CD14-positive monocyte (primary cell): ENCODE measurements at regions not wholly inside any gene's neighbourhood (a gene's known extent, or its start where the extent isn't known, plus 50 kb on each side); places are given as distances from the start of the nearest gene placed in this dataset.

Experiments
- DNase-seq, 3 donors: peaks; one replicate each; pipeline ENCODE4 v3.0.0-alpha.2; 2011 to 2022
- H2AFZ ChIP-seq: 2 replicates; pipeline ENCODE4 v1.6.0; 2012; ENCODE audit warnings: mild to moderate bottlenecking, low read depth, low read length, inconsistent platforms; ENCODE audit not compliant: insufficient read depth, poor library complexity, severe bottlenecking
- H3K27ac ChIP-seq, 2 donors: 1 replicate in 1 of 2; 2 replicates in 1 of 2; pipeline ENCODE4 v1.5.1; 2012 to 2013; ENCODE audit warnings: low read length in 2 of 2, control low read depth in 1 of 2, inconsistent platforms in 1 of 2, low read depth in 1 of 2, mild to moderate bottlenecking in 1 of 2
- H3K27me3 ChIP-seq, 2 donors: one replicate each; pipeline versions ENCODE4 v1.6.0 to v1.6.1; 2011 to 2013; ENCODE audit warnings: low read length in 2 of 2; ENCODE audit not compliant: control insufficient read depth in 2 of 2, insufficient read depth in 2 of 2
- H3K36me3 ChIP-seq, 2 donors: replicated peaks in 1 of 2; 1 replicate in 1 of 2; 2 replicates in 1 of 2; pipeline versions ENCODE4 v1.5.1 to v1.6.1; 2012 to 2013; ENCODE audit warnings: low read length in 2 of 2, control low read depth in 1 of 2, inconsistent platforms in 1 of 2, mild to moderate bottlenecking in 1 of 2; ENCODE audit not compliant: insufficient read depth in 2 of 2, control insufficient read depth in 1 of 2
- H3K4me1 ChIP-seq, 2 donors: 1 replicate in 1 of 2; 2 replicates in 1 of 2; pipeline versions ENCODE4 v1.5.1 to v1.6.1; 2012 to 2013; ENCODE audit warnings: low read length in 2 of 2, control low read depth in 1 of 2, inconsistent platforms in 1 of 2, mild to moderate bottlenecking in 1 of 2, moderate library complexity in 1 of 2; ENCODE audit not compliant: insufficient read depth in 2 of 2, control insufficient read depth in 1 of 2
- H3K4me2 ChIP-seq: replicated peaks from 2 replicates; pipeline ENCODE3; 2012; ENCODE audit warnings: low read length, moderate library complexity, mild to moderate bottlenecking; ENCODE audit not compliant: poor library complexity, severe bottlenecking; ENCODE audit errors: extremely low read depth
- H3K4me3 ChIP-seq, 3 experiments: fragments of 200-600 bp in 1 of 3; sonication (generic) in 1 of 3; replicated peaks in 1 of 3; 1 replicate in 2 of 3; 2 replicates in 1 of 3; pipeline ENCODE4 v1.5.1; 2011 to 2013; ENCODE audit warnings: low read length in 3 of 3, mild to moderate bottlenecking in 3 of 3, control low read depth in 2 of 3, low read depth in 2 of 3, inconsistent platforms in 1 of 3, moderate library complexity in 1 of 3
- H3K79me2 ChIP-seq: 2 replicates; pipeline ENCODE4 v1.6.0; 2012; ENCODE audit warnings: mild to moderate bottlenecking, control low read depth, inconsistent platforms, low read length, moderate library complexity; ENCODE audit not compliant: insufficient read depth
- H3K9ac ChIP-seq: 2 replicates; pipeline ENCODE4 v1.6.0; 2017; ENCODE audit warnings: low read length, mild to moderate bottlenecking; ENCODE audit not compliant: insufficient read depth, poor library complexity, severe bottlenecking
- H3K9me3 ChIP-seq, 2 donors: replicated peaks in 1 of 2; 1 replicate in 1 of 2; 2 replicates in 1 of 2; pipeline versions ENCODE4 v1.5.1 to v1.6.1; 2012 to 2013; ENCODE audit warnings: low read length in 2 of 2, control low read depth in 1 of 2; ENCODE audit not compliant: control insufficient read depth in 1 of 2, insufficient read depth in 1 of 2
- H4K20me1 ChIP-seq: 2 replicates; pipeline ENCODE4 v1.6.0; 2012; ENCODE audit warnings: mild to moderate bottlenecking, low read length, control low read depth, moderate library complexity; ENCODE audit not compliant: insufficient read depth
- H3K27ac Mint-ChIP-seq, 7 donors: one replicate each; pipeline ENCODE4 v1.8.0; 2020; ENCODE audit warnings: mild to moderate bottlenecking in 7 of 7, mixed read lengths in 7 of 7, moderate library complexity in 6 of 7, inconsistent platforms in 2 of 7
- H3K27me3 Mint-ChIP-seq, 3 donors: one replicate each; pipeline ENCODE4 v1.8.0; 2021 to 2022; ENCODE audit warnings: low read depth in 3 of 3, mild to moderate bottlenecking in 3 of 3, mixed read lengths in 3 of 3, moderate library complexity in 3 of 3, inconsistent platforms in 1 of 3
- H3K36me3 Mint-ChIP-seq, 2 donors: one replicate each; pipeline ENCODE4 v1.8.0; 2020; ENCODE audit warnings: mixed read lengths in 2 of 2, inconsistent platforms in 1 of 2, mild to moderate bottlenecking in 1 of 2
- H3K4me1 Mint-ChIP-seq: one replicate; pipeline ENCODE4 v1.8.0; 2020; ENCODE audit warnings: mild to moderate bottlenecking, mixed read lengths
- H3K4me3 Mint-ChIP-seq, 2 donors: one replicate each; pipeline ENCODE4 v1.8.0; 2020; ENCODE audit warnings: mild to moderate bottlenecking in 2 of 2, mixed read lengths in 2 of 2, moderate library complexity in 1 of 2
- H3K9me3 Mint-ChIP-seq, 7 donors: one replicate each; pipeline ENCODE4 v1.8.0; 2020 to 2022; ENCODE audit warnings: mixed read lengths in 7 of 7, mild to moderate bottlenecking in 6 of 7, moderate library complexity in 6 of 7, inconsistent platforms in 2 of 7
- CTCF ChIP-seq: fragments of 200-600 bp; IDR thresholded peaks from one replicate; pipeline ENCODE4 v1.8.0; 2022; ENCODE audit warnings: antibody characterized with exemption, mild to moderate bottlenecking
- WGBS: methylation state at CpG from one replicate; pipeline ENCODE4 v1.1.5; 2013; ENCODE audit warnings: missing lambda C conversion rate; ENCODE audit not compliant: insufficient coverage; 5-methylcytosine and 5-hydroxymethylcytosine counted together
- intact Hi-C, 2 donors: fragments of 100-400 bp; cut with micrococcal nuclease; formaldehyde crosslinking; loops; one replicate each; pipeline versions ENCODE4 v1.15.0 to v1.15.1; 2023

- intact Hi-C loops, result no loop called here
- H3K27ac Mint-ChIP-seq, result no peak overlapping the region
These were observed 292.9 kb upstream of the NPVF start for GRCh38 chr7:25521236-25521635.

GRCh38 chr7:25522727-25523126 lies 294.4 kb upstream of the NPVF start:
- Histone ChIP-seq H3K4me2 (no peak overlapping the region), H2AFZ (no peak overlapping the region), H3K9me3 (no peaks in the 10 kb centered on the region), H3K9ac (no peak overlapping the region), H3K4me3 (no peak overlapping the region), H4K20me1 (no peaks in the 10 kb centered on the region), H3K27me3 (no peaks in the 10 kb centered on the region), H3K36me3 (no peaks in the 10 kb centered on the region), H3K4me1 (no peaks in the 10 kb centered on the region), H3K27ac (no peak overlapping the region), H3K79me2 (no peaks in the 10 kb centered on the region)
- H3K4me3 Mint-ChIP-seq, result no peak overlapping the region
- H3K27ac Mint-ChIP-seq, result no peak overlapping the region
- intact Hi-C loops, result no loop called here
- no peak for DNase-seq
- peaks cover 1 to 4% (median 3%) of the 10 kb centered on the region in 3 donors for H3K27me3 Mint-ChIP-seq
- H3K4me1 Mint-ChIP-seq, result no peaks in the 10 kb centered on the region
- peaks cover 0 to 10% (median 3%) of the 10 kb centered on the region in 7 donors for H3K9me3 Mint-ChIP-seq
- no peak for TF ChIP-seq CTCF
- no peaks in the 10 kb centered on the region for H3K36me3 Mint-ChIP-seq

More at GRCh38 chr7:25521236-25521635, 292.9 kb upstream of the NPVF start:
- Histone ChIP-seq H3K36me3 (no peaks in the 10 kb centered on the region), H2AFZ (no peak overlapping the region), H3K4me3 (no peak overlapping the region), H3K9me3 (no peaks in the 10 kb centered on the region), H3K4me2 (no peak overlapping the region), H3K27me3 (no peaks in the 10 kb centered on the region), H3K9ac (no peak overlapping the region), H4K20me1 (no peaks in the 10 kb centered on the region), H3K79me2 (no peaks in the 10 kb centered on the region), H3K4me1 (no peaks in the 10 kb centered on the region), H3K27ac (no peak overlapping the region)
- TF ChIP-seq CTCF, result no peak
- 76% methylated on average over 3 of the region's 6 CpGs for WGBS
- H3K36me3 Mint-ChIP-seq, result no peaks in the 10 kb centered on the region
- H3K27me3 Mint-ChIP-seq, result peaks cover 1 to 3% (median 2%) of the 10 kb centered on the region in 3 donors
- no peak for DNase-seq
- H3K4me3 Mint-ChIP-seq, result no peak overlapping the region
- H3K9me3 Mint-ChIP-seq, result peaks cover 0 to 10% (median 3%) of the 10 kb centered on the region in 7 donors
- H3K4me1 Mint-ChIP-seq, result no peaks in the 10 kb centered on the region
